SU-DHL-6 (cell line): ENCODE measurements at regions not wholly inside any gene's neighbourhood (a gene's known extent, or its start where the extent isn't known, plus 50 kb on each side); places are given as distances from the start of the nearest gene placed in this dataset.
"Not testable (repeated sequence)": the region's sequence is repeated elsewhere in the genome, so short reads cannot be mapped to it uniquely, and the experiment has no call there.

ENCODE experiments used
- H2AFZ ChIP-seq: fragments of 200-600 bp; sonication (generic); 2 replicates; pipeline ENCODE4 v1.6.1; 2014; ENCODE audit warnings: low read depth, mild to moderate bottlenecking, moderate library complexity, mixed read lengths, antibody characterized with exemption, low read length; ENCODE audit not compliant: severe bottlenecking
- H3F3A ChIP-seq: fragments of 200-600 bp; shearing (Covaris generic); 2 replicates; pipeline ENCODE4 v1.6.0; 2016; ENCODE audit warnings: antibody characterized with exemption, mild to moderate bottlenecking; ENCODE audit not compliant: insufficient read depth
- H3K27ac ChIP-seq: fragments of 200-600 bp; sonication (generic); 2 replicates; pipeline ENCODE4 v1.5.1; 2016; ENCODE audit warnings: low read depth, mild to moderate bottlenecking, low read length, moderate library complexity, mixed read lengths
- H3K27me3 ChIP-seq: fragments of 200-600 bp; sonication (generic), shearing (Covaris generic); 2 replicates; pipeline ENCODE4 v1.6.0; 2014; ENCODE audit warnings: mild to moderate bottlenecking, low read length
- H3K36me3 ChIP-seq: fragments of 200-600 bp; sonication (generic); 2 replicates; pipeline ENCODE4 v1.6.1; 2014; ENCODE audit warnings: mild to moderate bottlenecking, low read length, mixed read lengths
- H3K4me2 ChIP-seq: fragments of 300-600, 200-600 bp; shearing (Covaris generic), sonication (generic); 2 replicates; pipeline ENCODE4 v1.6.0; 2014; ENCODE audit warnings: low read length, low read depth, mild to moderate bottlenecking; ENCODE audit not compliant: poor library complexity, severe bottlenecking
- H3K4me3 ChIP-seq: fragments of 200-600 bp; sonication (generic); 2 replicates; pipeline ENCODE4 v1.5.1; 2014; ENCODE audit warnings: antibody characterized with exemption, low read length, mild to moderate bottlenecking, mixed read lengths; ENCODE audit not compliant: insufficient read depth, poor library complexity, severe bottlenecking
- H3K79me2 ChIP-seq: fragments of 200-600 bp; sonication (generic); 2 replicates; pipeline ENCODE4 v1.6.1; 2014; ENCODE audit warnings: mild to moderate bottlenecking, low read length, moderate library complexity; ENCODE audit not compliant: insufficient read depth
- H3K9ac ChIP-seq: fragments of 200-600 bp; sonication (generic); 2 replicates; pipeline ENCODE4 v1.7.0; 2014; ENCODE audit warnings: mild to moderate bottlenecking, low read length
- H3K9me2 ChIP-seq: fragments of 200-600 bp; sonication (generic); replicated peaks from 2 replicates; pipeline ENCODE4 v1.6.1; 2014; ENCODE audit warnings: low read length; ENCODE audit not compliant: insufficient read depth
- H3K9me3 ChIP-seq: fragments of 200-600 bp; sonication (generic); 2 replicates; pipeline ENCODE4 v1.6.1; 2014; ENCODE audit warnings: low read length, mixed read lengths; ENCODE audit not compliant: insufficient read depth
- H4K20me1 ChIP-seq: fragments of 200-600 bp; sonication (generic); 2 replicates; pipeline ENCODE4 v1.6.1; 2014; ENCODE audit warnings: low read depth, mild to moderate bottlenecking, antibody characterized with exemption, low read length, moderate library complexity, mixed read lengths
- CTCF ChIP-seq: fragments of 200-600 bp; sonication (generic); IDR thresholded peaks from one replicate; pipeline ENCODE4 v1.5.1; 2017; ENCODE audit warnings: antibody characterized with exemption, mild to moderate bottlenecking, low read length, moderate library complexity; ENCODE audit not compliant: insufficient read depth, poor library complexity, severe bottlenecking
- EZH2phosphoT487 ChIP-seq: fragments of 200-600 bp; sonication (generic), shearing (Covaris generic); conservative IDR thresholded peaks from 2 replicates; pipeline ENCODE4 v1.6.1; 2018; ENCODE audit warnings: mild to moderate bottlenecking, antibody characterized with exemption, low read length, moderate library complexity, mixed read lengths

DNA sequence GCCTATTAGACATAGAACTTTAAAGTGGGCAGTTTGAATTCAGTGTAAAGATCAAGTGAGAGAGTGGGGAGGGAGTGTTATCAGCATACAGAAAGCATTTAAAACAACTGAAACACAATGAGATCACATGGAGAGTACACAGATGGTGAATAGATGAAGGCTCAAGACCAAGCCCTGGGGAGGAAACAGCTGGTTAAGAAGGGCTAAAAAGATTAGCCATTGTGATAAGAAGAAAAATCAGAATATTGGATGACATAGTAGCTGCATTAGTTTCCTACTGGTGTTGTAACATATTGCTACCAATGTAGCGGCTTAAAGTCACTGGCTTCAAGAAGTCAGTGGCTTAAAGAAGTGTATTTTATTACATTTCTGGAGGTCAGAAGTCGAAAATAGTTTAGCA, 443.4 kb upstream of the RGS18 start:
- no peak overlapping the region for H3K4me2 ChIP-seq
- TF ChIP-seq EZH2phosphoT487 (no peak), CTCF (no peak)
- no peaks in the 10 kb centered on the region for H4K20me1 ChIP-seq
- H3K9me3 ChIP-seq: no peaks in the 10 kb centered on the region
- H3K4me3 ChIP-seq: no peak overlapping the region
- no peaks in the 10 kb centered on the region for H3K27me3 ChIP-seq
- no peaks in the 10 kb centered on the region for H3K79me2 ChIP-seq
- H3K36me3 ChIP-seq: no peaks in the 10 kb centered on the region
- H3K9ac ChIP-seq: no peak overlapping the region
- no peak overlapping the region for H2AFZ ChIP-seq
- H3K9me2 ChIP-seq: no peaks in the 10 kb centered on the region
- H3F3A ChIP-seq: no peaks in the 10 kb centered on the region
- no peak overlapping the region for H3K27ac ChIP-seq

- Histone ChIP-seq H3K27ac (no peak overlapping the region), H3F3A (no peaks in the 10 kb centered on the region), H3K79me2 (no peaks in the 10 kb centered on the region), H3K9ac (no peak overlapping the region), H3K9me3 (no peaks in the 10 kb centered on the region), H3K9me2 (no peaks in the 10 kb centered on the region), H3K27me3 (no peaks in the 10 kb centered on the region), H3K4me3 (no peak overlapping the region), H2AFZ (peak overlapping the region; percentile 82), H4K20me1 (no peaks in the 10 kb centered on the region), H3K4me2 (no peak overlapping the region), H3K36me3 (no peaks in the 10 kb centered on the region)
- TF ChIP-seq CTCF (no peak), EZH2phosphoT487 (no peak)
Observed at GRCh38 chr1:191729742-191730141, 428.5 kb upstream of the RGS18 start.

DNA sequence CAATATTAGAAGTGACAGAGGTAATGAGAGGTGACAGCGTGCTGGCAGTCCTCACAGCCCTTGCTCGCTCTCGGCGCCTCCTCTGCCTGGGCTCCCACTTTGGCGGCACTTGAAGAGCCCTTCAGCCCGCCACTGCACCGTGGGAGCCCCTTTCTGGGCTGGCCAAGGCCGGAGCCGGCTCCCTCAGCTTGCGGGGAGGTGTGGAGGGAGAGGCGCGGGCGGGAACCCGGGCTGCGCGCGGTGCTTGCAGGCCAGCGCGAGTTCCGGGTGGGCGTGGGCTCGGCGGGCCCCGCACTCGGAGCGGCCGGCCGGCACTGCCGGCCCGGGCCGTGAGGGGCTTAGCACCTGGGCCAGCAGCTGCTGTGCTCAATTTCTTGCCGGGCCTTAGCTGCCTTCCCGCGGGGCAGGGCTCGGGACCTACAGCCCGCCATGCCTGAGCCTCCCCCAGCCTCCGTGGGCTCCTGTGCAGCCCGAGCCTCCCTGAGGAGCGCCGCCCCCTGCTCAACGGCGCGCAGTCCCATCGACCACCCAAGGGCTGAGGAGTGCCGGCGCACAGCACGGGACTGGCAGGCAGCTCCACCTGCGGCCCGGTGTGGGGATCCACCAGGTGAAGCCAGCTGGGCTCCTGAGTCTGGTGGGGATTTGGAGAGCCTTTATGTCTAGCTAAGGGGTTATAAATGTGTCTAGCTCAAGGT, 426.5 kb upstream of the RGS18 start:
- H3K79me2 ChIP-seq, H3K36me3 ChIP-seq, H3K9me3 ChIP-seq, H3K9ac ChIP-seq, H4K20me1 ChIP-seq, H2AFZ ChIP-seq, H3K27ac ChIP-seq, H3K4me2 ChIP-seq, H3K4me3 ChIP-seq, H3K9me2 ChIP-seq, H3K27me3 ChIP-seq, H3F3A ChIP-seq: not testable (repeated sequence)

- H3K4me3 ChIP-seq: no peak overlapping the region
- H3K9me3 ChIP-seq: no peaks in the 10 kb centered on the region
- no peak overlapping the region for H3K27ac ChIP-seq
- TF ChIP-seq CTCF: no peak
- TF ChIP-seq EZH2phosphoT487: no peak
- no peaks in the 10 kb centered on the region for H3K9me2 ChIP-seq
- H2AFZ ChIP-seq: no peak overlapping the region
- H3K27me3 ChIP-seq: no peaks in the 10 kb centered on the region
- H3K4me2 ChIP-seq: no peak overlapping the region
- H3F3A ChIP-seq: no peaks in the 10 kb centered on the region
- H4K20me1 ChIP-seq: no peaks in the 10 kb centered on the region
- H3K36me3 ChIP-seq: no peaks in the 10 kb centered on the region
- no peak overlapping the region for H3K9ac ChIP-seq
- no peaks in the 10 kb centered on the region for H3K79me2 ChIP-seq
Observed at GRCh38 chr1:191734321-191734720, 423.9 kb upstream of the RGS18 start.
